Right lobe of liver (tissue), 4 donors: ENCODE measurements at regions not wholly inside any gene's neighbourhood (a gene's known extent, or its start where the extent isn't known, plus 50 kb on each side); places are given as distances from the start of the nearest gene placed in this dataset.

Source experiments
- CTCF ChIP-seq, 4 donors: fragments of 200-600 bp in 3 of 4; fragments of 450-650 bp in 1 of 4; IDR thresholded peaks; one replicate each; pipeline versions ENCODE4 v1.5.1 to v1.8.0; 2016 to 2022; ENCODE audit warnings: antibody characterized with exemption in 4 of 4, mild to moderate bottlenecking in 2 of 4
- POLR2A ChIP-seq: fragments of 450-650 bp; IDR thresholded peaks from one replicate; pipeline ENCODE4 v1.6.1; 2017; ENCODE audit warnings: antibody characterized with exemption, mild to moderate bottlenecking
- donor health status: DM: no; HTN: no; CAD: no.
- donor health status: DM: no; HTN: no; CAD: no.
- donor health status: DM: no; HTN: yes; CAD: no.

GRCh38 chr3:137695351-137695750 lies 68.8 kb upstream of the SOX14 start:
- TF ChIP-seq POLR2A (no peak), CTCF (IDR thresholded peaks at IDR 0.05) (no peak)
